ENCODE measurements at regions not wholly inside any gene's neighbourhood (a gene's known extent, or its start where the extent isn't known, plus 50 kb on each side); places are given as distances from the start of the nearest gene placed in this dataset.

GRCh38 chr3:14330508-14330907, 71.9 kb upstream of the SLC6A6 start:
- no peak for DNase-seq (ENCODE audit: low read depth in 2 of 2)
- no peak for TF ChIP-seq CTCF (IDR thresholded peaks at IDR 0.05; ENCODE audit: low read depth, low read length)
- H3K4me3 ChIP-seq (replicated peaks in 1 of 2; ENCODE audit: low read depth in 2 of 2, low read length in 2 of 2), result no peak overlapping the region

- DNase-seq (ENCODE audit: low read depth in 2 of 2), result no peak
- no peak overlapping the region for H3K4me3 ChIP-seq (replicated peaks in 1 of 2; ENCODE audit: low read depth in 2 of 2, low read length in 2 of 2)
- TF ChIP-seq CTCF (IDR thresholded peaks at IDR 0.05; ENCODE audit: low read depth, low read length), result no peak
Measured at GRCh38 chr3:14331251-14331650, 71.2 kb upstream of the SLC6A6 start.

GRCh38 chr3:14332392-14332791, 70.0 kb upstream of the SLC6A6 start:
- no peak for TF ChIP-seq CTCF (IDR thresholded peaks at IDR 0.05; ENCODE audit: low read depth, low read length)
- no peak for DNase-seq (ENCODE audit: low read depth in 2 of 2)
- H3K4me3 ChIP-seq (replicated peaks in 1 of 2; ENCODE audit: low read depth in 2 of 2, low read length in 2 of 2), result no peak overlapping the region

- TF ChIP-seq CTCF (IDR thresholded peaks at IDR 0.05; ENCODE audit: low read depth, low read length), result no peak
- no peak for DNase-seq (ENCODE audit: low read depth in 2 of 2)
- no peak overlapping the region for H3K4me3 ChIP-seq (replicated peaks in 1 of 2; ENCODE audit: low read depth in 2 of 2, low read length in 2 of 2)
Measured at GRCh38 chr3:14333215-14333614, 69.2 kb upstream of the SLC6A6 start.

- TF ChIP-seq CTCF (IDR thresholded peaks at IDR 0.05; ENCODE audit: low read depth, low read length), result no peak
- DNase-seq (ENCODE audit: low read depth in 2 of 2), result no peak
- H3K4me3 ChIP-seq (replicated peaks in 1 of 2; ENCODE audit: low read depth in 2 of 2, low read length in 2 of 2), result no peak overlapping the region
Measured at GRCh38 chr3:14333621-14334020, 68.8 kb upstream of the SLC6A6 start.

- TF ChIP-seq CTCF (IDR thresholded peaks at IDR 0.05; ENCODE audit: low read depth, low read length), result no peak
- no peak for DNase-seq (ENCODE audit: low read depth in 2 of 2)
- H3K4me3 ChIP-seq (replicated peaks in 1 of 2; ENCODE audit: low read depth in 2 of 2, low read length in 2 of 2), result no peak overlapping the region
Measured at GRCh38 chr3:14334136-14334535, 68.3 kb upstream of the SLC6A6 start.

DNA sequence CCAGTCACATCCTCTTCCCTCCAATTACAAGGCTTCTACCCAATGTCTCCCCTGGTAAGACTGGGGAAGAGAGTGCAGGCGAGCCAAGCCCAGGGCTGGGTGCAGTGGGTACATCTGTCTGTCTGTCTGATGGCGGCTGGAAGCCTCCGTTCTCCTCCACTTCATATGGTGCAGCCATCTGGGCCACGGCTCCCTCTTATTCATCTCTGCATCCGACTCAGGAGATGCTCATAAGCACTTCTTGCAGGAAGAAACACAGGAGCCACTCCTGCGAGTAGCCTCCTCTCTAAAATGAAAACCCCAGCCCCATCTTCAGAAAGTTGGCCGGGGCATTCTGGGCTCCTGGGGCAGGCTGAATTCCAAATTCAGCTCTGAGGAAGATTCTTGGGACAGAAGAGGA, 67.5 kb upstream of the SLC6A6 start:
- H3K4me3 ChIP-seq (replicated peaks in 1 of 2; ENCODE audit: low read depth in 2 of 2, low read length in 2 of 2), result no peak overlapping the region
- DNase-seq (ENCODE audit: low read depth in 2 of 2), result no peak
- no peak for TF ChIP-seq CTCF (IDR thresholded peaks at IDR 0.05; ENCODE audit: low read depth, low read length)

Measured in cardiac fibroblast (primary cell).